Astrocyte of the spinal cord (primary cell): ENCODE measurements at regions not wholly inside any gene's neighbourhood (a gene's known extent, or its start where the extent isn't known, plus 50 kb on each side); places are given as distances from the start of the nearest gene placed in this dataset.

Experiments
- DNase-seq: peaks from one replicate; pipeline ENCODE4 v3.0.0; 2011; ENCODE audit warnings: low read depth, low spot score
- H3K4me3 ChIP-seq: 2 replicates; pipeline ENCODE4 v1.5.1; 2011; ENCODE audit warnings: low read depth, mild to moderate bottlenecking, low read length, moderate library complexity
- CTCF ChIP-seq: IDR thresholded peaks from 2 replicates; pipeline ENCODE4 v1.5.1; 2012; ENCODE audit warnings: low read depth, mild to moderate bottlenecking, low read length, inconsistent platforms
- in situ Hi-C: cut with HindIII; loops from 2 replicates; pipeline ENCODE4 v1.10.0; 2017; ENCODE audit warnings: low sequenced_read_pairs

- H3K4me3 ChIP-seq = no peak overlapping the region
- in situ Hi-C loops = no loop called here
- no peak for TF ChIP-seq CTCF
- no peak for DNase-seq
Observed at GRCh38 chr1:80841261-80841660, 959.5 kb upstream of the ADGRL2 start.

- no peak for TF ChIP-seq CTCF
- no peak for DNase-seq
- in situ Hi-C loops = no loop called here
- no peak overlapping the region for H3K4me3 ChIP-seq
Observed at GRCh38 chr1:80837066-80837465, 963.7 kb upstream of the ADGRL2 start.

- in situ Hi-C loops = no loop called here
Observed at GRCh38 chr1:80836505-80836904, 964.2 kb upstream of the ADGRL2 start.

GRCh38 chr1:80827666-80828065, 973.1 kb upstream of the ADGRL2 start:
- TF ChIP-seq CTCF = no peak
- no peak for DNase-seq
- no peak overlapping the region for H3K4me3 ChIP-seq
- in situ Hi-C loops = no loop called here

More at GRCh38 chr1:80836505-80836904, 964.2 kb upstream of the ADGRL2 start:
- DNase-seq = no peak
- H3K4me3 ChIP-seq = no peak overlapping the region
- no peak for TF ChIP-seq CTCF

GRCh38 chr1:80825067-80825466, 975.7 kb upstream of the ADGRL2 start:
- no peak for DNase-seq
- TF ChIP-seq CTCF = no peak
- in situ Hi-C loops = no loop called here
- H3K4me3 ChIP-seq = no peak overlapping the region

GRCh38 chr1:80818211-80818610, 982.5 kb upstream of the ADGRL2 start:
- no peak for DNase-seq
- H3K4me3 ChIP-seq = no peak overlapping the region
- no peak for TF ChIP-seq CTCF
- in situ Hi-C loops = no loop called here

- DNase-seq = no peak
- TF ChIP-seq CTCF = no peak
- in situ Hi-C loops = no loop called here
Observed at GRCh38 chr1:80807981-80808380, 992.8 kb upstream of the ADGRL2 start.

More at GRCh38 chr1:80807981-80808380, 992.8 kb upstream of the ADGRL2 start:
- no peak overlapping the region for H3K4me3 ChIP-seq
